NCI-H146 treated with DMSO at 0.1 percent for 48 hours (cell line): ENCODE measurements at regions not wholly inside any gene's neighbourhood (a gene's known extent, or its start where the extent isn't known, plus 50 kb on each side); places are given as distances from the start of the nearest gene placed in this dataset.
A peak's percentile ranks its signal among the peaks of the same experiment; 100 is the strongest.

Source experiments
- DNase-seq: peaks from one replicate; lab custom pipeline; 2025; ENCODE audit not compliant: unreplicated experiment; lab: John Stamatoyannopoulos, UW

GRCh38 chr12:4857472-4858291 lies 52.0 kb upstream of the KCNA1 start:
- peak; percentile 80 for DNase-seq

GRCh38 chr12:4858386-4858785 lies 51.3 kb upstream of the KCNA1 start:
- peak; percentile 55 for DNase-seq

DNA sequence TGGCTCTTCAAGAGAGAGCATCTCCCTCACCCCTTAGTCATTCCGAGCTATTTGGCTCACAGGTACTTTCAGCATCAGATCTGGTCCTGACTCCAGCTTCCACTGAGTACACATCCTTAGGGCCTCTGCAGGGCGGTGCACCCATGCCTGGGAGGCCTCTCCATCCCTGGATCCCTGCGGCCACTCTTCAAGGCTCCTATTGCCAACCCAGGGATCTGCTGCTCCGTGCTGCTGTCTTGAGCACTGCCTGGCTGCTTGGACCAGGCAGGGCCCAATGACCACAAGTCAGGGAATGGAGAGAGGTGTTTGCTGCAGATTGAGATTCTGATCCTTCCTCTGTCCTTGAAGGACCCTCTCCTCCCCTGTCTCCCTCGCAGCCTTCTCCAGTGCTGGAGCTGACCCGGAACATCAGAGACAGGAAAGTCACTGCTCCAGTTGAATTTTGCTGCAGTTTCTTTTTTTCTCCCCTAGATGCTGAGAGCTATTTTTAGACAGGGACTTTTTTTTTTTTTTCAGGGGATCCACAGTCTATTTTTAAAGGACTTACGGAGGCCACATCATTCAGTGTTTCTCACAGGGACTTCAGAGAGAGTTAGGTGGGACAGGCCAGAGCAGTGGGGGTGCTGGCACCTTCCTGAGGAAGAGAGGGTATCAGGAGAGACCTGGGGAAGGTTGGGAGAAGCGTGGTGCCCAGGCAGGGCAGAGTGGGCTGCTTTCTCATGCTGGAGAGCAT lies 50.1 kb upstream of the KCNA1 start:
- DNase-seq = no peak
